ENCODE measurements at regions not wholly inside any gene's neighbourhood (a gene's known extent, or its start where the extent isn't known, plus 50 kb on each side); places are given as distances from the start of the nearest gene placed in this dataset.

GRCh38 chr22:49136816-49137180 lies 690.9 kb downstream of the BRD1 start:
- Histone ChIP-seq H3K4me3 (ENCODE audit: control extremely low read depth in 1 of 5, extremely low read depth in 1 of 5, insufficient read depth in 1 of 5, low read depth in 2 of 5, low read length in 4 of 5) (no peak overlapping the region), H3K27me3 (replicated peaks in 1 of 4; ENCODE audit: control extremely low read depth in 1 of 4, control insufficient read depth in 3 of 4, insufficient read depth in 4 of 4, low read length in 3 of 4) (no peaks in the 10 kb centered on the region), H3K4me2 (replicated peaks; ENCODE audit: low read depth, low read length, poor library complexity, severe bottlenecking) (no peak overlapping the region), H3K9ac (ENCODE audit: low read length) (no peak overlapping the region), H3K79me2 (ENCODE audit: control insufficient read depth, insufficient read depth, low read length) (no peaks in the 10 kb centered on the region), H3K4me1 (ENCODE audit: control insufficient read depth in 2 of 2, insufficient read depth in 2 of 2, low read length in 2 of 2) (no peaks in the 10 kb centered on the region), H3K27ac (ENCODE audit: low read length in 2 of 2) (no peak overlapping the region), H4K20me1 (ENCODE audit: control insufficient read depth, insufficient read depth, low read length, poor library complexity, severe bottlenecking) (no peaks in the 10 kb centered on the region), H3K36me3 (replicated peaks in 1 of 2; ENCODE audit: control extremely low read depth in 1 of 2, control insufficient read depth in 1 of 2, extremely low read depth in 1 of 2, insufficient read depth in 2 of 2, low read length in 1 of 2) (no peaks in the 10 kb centered on the region), H3K9me3 (ENCODE audit: control extremely low read depth in 1 of 3, control insufficient read depth in 2 of 3, insufficient read depth in 1 of 3, low read length in 2 of 3) (peaks cover 0 to 9% (median 0%) of the 10 kb centered on the region in 3 donors), H2AFZ (ENCODE audit: insufficient read depth, low read depth, low read length, poor library complexity, severe bottlenecking) (no peak overlapping the region)
- ChIA-PET CTCF (no interaction called here), POLR2A (no interaction called here)
- Mint-ChIP-seq H3K9me3 (ENCODE audit: insufficient read depth) (peaks cover 2% of the 10 kb centered on the region), H3K4me1 (no peaks in the 10 kb centered on the region), H3K4me3 (no peak overlapping the region), H3K27ac (no peak overlapping the region), H3K27me3 (peaks cover 21% of the 10 kb centered on the region)
- intact Hi-C loops (cut with micrococcal nuclease): no loop called here
- TF ChIP-seq EZH2 (IDR thresholded peaks at IDR 0.05; ENCODE audit: borderline replicate concordance, insufficient read depth, low read depth, low read length, poor library complexity, severe bottlenecking) (no peak), CTCF (IDR thresholded peaks at IDR 0.05) (no peak)
- ATAC-seq (ENCODE audit: low read depth) (no peak), DNase-seq (no peak)
- 91% methylated on average over 9 of the region's 9 CpGs for WGBS (ENCODE audit: insufficient coverage)

GRCh38 chr22:49136041-49136815 lies 691.4 kb downstream of the BRD1 start:
- H4K20me1 ChIP-seq (ENCODE audit: control insufficient read depth, insufficient read depth, low read length, poor library complexity, severe bottlenecking): no peaks in the 10 kb centered on the region
- no peak for TF ChIP-seq CTCF (IDR thresholded peaks at IDR 0.05)
- no peak for TF ChIP-seq EZH2 (IDR thresholded peaks at IDR 0.05; ENCODE audit: borderline replicate concordance, insufficient read depth, low read depth, low read length, poor library complexity, severe bottlenecking)
- Mint-ChIP-seq H3K4me3 (no peak overlapping the region), H3K27me3 (peaks cover 21% of the 10 kb centered on the region), H3K4me1 (no peaks in the 10 kb centered on the region), H3K9me3 (ENCODE audit: insufficient read depth) (peaks cover 2% of the 10 kb centered on the region), H3K27ac (no peak overlapping the region)
- H3K4me1 ChIP-seq (ENCODE audit: control insufficient read depth in 2 of 2, insufficient read depth in 2 of 2, low read length in 2 of 2): no peaks in the 10 kb centered on the region
- ChIA-PET CTCF (no interaction called here), POLR2A (no interaction called here)
- H3K36me3 ChIP-seq (replicated peaks in 1 of 2; ENCODE audit: control extremely low read depth in 1 of 2, control insufficient read depth in 1 of 2, extremely low read depth in 1 of 2, insufficient read depth in 2 of 2, low read length in 1 of 2): no peaks in the 10 kb centered on the region
- no peaks in the 10 kb centered on the region for H3K27me3 ChIP-seq (replicated peaks in 1 of 4; ENCODE audit: control extremely low read depth in 1 of 4, control insufficient read depth in 3 of 4, insufficient read depth in 4 of 4, low read length in 3 of 4)
- intact Hi-C loops (cut with micrococcal nuclease): no loop called here
- WGBS (ENCODE audit: insufficient coverage): 73% methylated on average over 25 of the region's 25 CpGs
- H2AFZ ChIP-seq (ENCODE audit: insufficient read depth, low read depth, low read length, poor library complexity, severe bottlenecking): no peak overlapping the region
- no peak overlapping the region for H3K9ac ChIP-seq (ENCODE audit: low read length)
- no peak overlapping the region for H3K4me2 ChIP-seq (replicated peaks; ENCODE audit: low read depth, low read length, poor library complexity, severe bottlenecking)
- no peak overlapping the region for H3K4me3 ChIP-seq (ENCODE audit: control extremely low read depth in 1 of 5, extremely low read depth in 1 of 5, insufficient read depth in 1 of 5, low read depth in 2 of 5, low read length in 4 of 5)
- no peak for DNase-seq
- no peak for ATAC-seq (ENCODE audit: low read depth)
- no peaks in the 10 kb centered on the region for H3K79me2 ChIP-seq (ENCODE audit: control insufficient read depth, insufficient read depth, low read length)
- H3K9me3 ChIP-seq (ENCODE audit: control extremely low read depth in 1 of 3, control insufficient read depth in 2 of 3, insufficient read depth in 1 of 3, low read length in 2 of 3): peaks cover 0 to 7% (median 0%) of the 10 kb centered on the region in 3 donors
- H3K27ac ChIP-seq (ENCODE audit: low read length in 2 of 2): no peak overlapping the region
